ENCODE measurements at regions not wholly inside any gene's neighbourhood (a gene's known extent, or its start where the extent isn't known, plus 50 kb on each side); places are given as distances from the start of the nearest gene placed in this dataset.
"Not testable (repeated sequence)": the region's sequence is repeated elsewhere in the genome, so short reads cannot be mapped to it uniquely, and the experiment has no call there.

DNA sequence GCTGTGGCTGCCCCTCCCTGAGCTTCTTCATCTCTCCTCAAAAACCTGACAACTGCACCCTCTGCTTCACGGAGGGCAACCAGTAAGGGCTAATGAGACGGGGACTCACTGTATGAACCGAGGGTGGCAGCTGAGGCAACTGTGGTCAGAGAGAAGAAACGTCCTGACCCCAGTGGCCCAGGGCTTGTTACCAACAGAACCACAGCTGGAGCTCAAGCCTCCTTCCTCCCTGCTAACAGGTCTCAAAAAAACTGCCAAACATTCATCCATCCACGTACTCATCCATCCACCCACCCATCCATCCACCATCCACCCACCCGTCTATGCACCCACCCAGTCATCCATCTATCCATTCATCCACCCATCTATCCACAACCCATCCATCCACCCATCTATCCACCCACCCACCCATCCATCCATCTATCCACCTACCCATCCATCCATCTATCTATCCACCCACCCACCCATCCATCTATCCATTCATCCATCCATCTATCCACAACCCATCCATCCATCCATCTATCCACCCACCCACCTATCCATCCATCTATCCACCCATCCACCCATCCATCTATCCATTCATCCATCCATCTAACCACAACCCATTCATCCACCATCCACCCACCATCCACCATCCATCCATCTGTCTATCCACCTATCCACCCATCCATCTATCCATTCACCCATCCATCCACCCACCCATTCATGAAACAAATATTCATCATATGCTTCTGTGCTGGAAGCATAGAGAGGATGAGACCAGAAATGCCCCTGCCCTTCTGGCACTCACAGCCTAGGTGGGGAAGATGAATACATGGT is 111.7 kb downstream of the PDGFA start:
- DNase-seq (ENCODE audit: low read depth in 4 of 4, low spot score in 1 of 4): no peak

DNA sequence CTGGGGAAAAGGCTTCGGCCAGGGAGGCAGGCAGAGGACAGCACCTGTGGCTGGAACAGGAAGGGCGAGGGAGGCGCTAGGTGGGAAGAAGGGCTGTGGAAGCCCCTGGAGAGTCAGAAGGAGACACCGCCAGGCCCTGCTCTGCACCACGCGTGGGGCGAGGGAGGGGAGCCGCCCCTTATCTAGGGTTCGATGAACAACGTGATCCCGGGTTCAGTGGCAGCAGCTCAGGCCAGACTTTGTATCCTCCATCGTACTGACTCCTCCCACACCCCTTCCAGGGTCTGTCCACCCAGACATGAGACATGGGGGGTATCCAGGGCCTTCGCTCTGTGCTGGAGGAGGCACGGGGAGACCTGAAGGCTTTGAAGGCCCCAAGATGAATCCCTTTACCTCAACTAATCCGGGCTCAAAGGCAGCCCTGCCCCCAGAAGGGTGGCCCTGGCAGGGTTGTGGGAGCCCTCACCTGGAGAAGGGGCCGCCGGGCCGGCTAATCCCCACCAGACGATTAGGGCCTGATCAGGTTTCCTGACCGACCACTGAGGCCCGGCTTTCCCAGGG is 110.8 kb downstream of the PDGFA start:
- no peak for DNase-seq (ENCODE audit: low read depth in 4 of 4, low spot score in 1 of 4)

DNA sequence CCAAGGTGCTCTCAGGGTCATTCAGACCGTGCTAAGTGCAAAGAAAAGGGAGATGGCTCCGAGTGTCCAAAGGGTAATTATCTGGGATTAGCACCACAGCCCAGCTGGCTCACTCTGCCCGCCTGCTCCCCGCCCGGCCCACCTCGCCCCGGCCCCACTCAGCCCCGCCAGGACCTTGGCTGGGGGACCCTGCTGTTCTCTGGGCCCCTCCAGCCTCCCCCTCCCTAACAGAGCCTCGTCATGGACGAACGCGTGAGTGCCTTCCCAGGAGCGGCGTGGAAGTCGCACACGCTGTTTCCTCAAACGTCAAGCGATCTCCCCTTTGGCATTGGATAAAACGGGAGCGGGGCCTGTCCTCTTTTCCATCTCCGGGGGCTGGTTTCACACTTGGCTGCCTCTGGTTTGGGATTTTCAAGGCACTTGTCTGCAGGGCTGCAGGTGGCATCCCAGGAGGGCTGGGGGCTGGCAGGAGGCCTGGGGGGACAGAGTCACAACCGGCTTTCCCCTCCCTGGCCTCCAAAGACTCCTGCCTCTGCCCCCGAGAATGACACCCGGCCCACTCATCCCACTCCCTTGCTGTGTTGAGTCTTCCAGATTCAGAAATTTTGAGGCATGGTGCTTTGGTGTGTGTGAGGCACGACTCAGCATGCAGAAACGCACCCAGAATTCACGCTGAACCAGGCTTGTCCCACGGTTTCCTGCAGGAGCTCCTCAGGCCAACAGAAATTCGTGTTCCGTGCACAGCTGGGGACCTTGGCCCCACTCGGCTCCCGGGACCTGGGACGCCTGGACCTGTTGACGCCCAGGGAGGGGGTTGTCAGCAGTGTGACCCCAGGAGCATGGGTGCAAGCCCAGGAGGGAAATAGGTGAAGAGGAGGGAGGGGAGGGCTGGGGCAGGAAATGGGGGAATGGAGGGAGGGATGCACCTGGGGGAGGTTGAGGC is 110.0 kb downstream of the PDGFA start:
- no peak for DNase-seq (ENCODE audit: low read depth in 4 of 4, low spot score in 1 of 4)

DNA sequence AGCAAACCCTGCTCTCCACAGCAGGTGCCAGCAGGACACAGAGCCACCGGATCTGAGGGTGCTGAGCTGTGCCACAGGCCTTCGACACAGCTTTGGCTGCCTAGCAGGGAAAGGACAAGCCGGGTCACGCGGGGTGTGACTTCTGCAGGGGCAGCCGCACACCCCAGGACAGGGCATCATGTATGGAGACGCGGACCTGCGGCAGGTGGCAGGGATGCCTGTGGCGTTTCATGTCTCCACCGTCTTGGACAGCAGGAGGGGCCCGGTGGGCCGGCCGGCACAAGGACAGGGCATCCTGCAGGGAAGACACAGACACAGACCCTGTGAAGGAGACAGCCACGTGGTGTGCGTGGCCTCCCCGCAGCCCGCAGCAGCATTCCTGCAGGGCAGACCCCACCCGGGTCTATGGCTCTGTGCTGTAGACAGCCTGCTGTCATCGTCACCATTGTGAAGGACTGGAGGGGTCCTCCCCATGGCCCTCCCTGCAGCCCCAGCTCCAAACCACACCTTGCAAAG is 109.2 kb downstream of the PDGFA start:
- no peak for DNase-seq (ENCODE audit: low read depth in 4 of 4, low spot score in 1 of 4)

DNA sequence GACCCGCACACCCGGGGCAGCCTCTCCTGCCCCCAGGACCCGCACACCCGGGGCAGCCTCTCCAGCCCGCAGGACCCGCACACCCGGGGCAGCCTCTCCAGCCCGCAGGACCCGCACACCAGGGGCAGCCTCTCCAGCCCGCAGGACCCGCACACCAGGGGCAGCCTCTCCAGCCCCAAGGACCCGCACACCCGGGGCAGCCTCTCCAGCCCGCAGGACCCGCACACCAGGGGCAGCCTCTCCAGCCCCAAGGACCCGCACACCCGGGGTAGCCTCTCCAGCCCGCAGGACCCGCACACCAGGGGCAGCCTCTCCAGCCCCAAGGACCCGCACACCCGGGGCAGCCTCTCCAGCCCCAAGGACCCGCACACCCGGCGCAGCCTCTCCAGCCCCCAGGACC is 108.5 kb downstream of the PDGFA start:
- not testable (repeated sequence) for DNase-seq (ENCODE audit: low read depth in 4 of 4, low spot score in 1 of 4)

DNA sequence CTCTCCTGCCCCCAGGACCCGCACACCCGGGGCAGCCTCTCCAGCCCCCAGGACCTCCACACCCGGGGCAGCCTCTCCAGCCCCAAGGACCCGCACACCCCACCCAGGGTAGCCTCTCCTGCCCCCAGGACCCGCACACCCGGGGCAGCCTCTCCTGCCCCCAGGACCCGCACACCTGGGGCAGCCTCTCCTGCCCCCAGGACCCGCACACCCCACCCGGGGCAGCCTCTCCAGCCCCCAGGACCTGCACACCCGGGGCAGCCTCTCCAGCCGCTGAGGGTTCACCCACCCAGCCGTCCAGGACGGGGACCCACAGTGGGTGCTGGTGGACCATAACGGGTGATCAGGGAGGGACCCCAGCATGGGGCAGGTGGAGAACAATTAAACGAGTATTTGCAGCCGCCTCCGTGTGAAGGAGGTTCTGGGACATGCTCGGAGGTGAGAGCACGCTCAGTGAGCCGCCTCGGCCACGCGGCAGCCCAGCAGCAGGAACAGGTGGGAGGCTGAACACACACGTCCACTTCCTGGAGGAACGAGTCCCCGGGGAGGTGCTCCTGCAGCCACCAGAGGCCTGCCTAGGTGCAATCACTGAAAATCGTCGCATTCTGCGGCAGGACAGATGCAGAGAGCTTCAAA is 107.9 kb downstream of the PDGFA start:
- no peak for DNase-seq (ENCODE audit: low read depth in 4 of 4, low spot score in 1 of 4)

GRCh38 chr7:412313-412710 is 107.3 kb downstream of the PDGFA start:
- no peak for DNase-seq (ENCODE audit: low read depth in 4 of 4, low spot score in 1 of 4)

DNA sequence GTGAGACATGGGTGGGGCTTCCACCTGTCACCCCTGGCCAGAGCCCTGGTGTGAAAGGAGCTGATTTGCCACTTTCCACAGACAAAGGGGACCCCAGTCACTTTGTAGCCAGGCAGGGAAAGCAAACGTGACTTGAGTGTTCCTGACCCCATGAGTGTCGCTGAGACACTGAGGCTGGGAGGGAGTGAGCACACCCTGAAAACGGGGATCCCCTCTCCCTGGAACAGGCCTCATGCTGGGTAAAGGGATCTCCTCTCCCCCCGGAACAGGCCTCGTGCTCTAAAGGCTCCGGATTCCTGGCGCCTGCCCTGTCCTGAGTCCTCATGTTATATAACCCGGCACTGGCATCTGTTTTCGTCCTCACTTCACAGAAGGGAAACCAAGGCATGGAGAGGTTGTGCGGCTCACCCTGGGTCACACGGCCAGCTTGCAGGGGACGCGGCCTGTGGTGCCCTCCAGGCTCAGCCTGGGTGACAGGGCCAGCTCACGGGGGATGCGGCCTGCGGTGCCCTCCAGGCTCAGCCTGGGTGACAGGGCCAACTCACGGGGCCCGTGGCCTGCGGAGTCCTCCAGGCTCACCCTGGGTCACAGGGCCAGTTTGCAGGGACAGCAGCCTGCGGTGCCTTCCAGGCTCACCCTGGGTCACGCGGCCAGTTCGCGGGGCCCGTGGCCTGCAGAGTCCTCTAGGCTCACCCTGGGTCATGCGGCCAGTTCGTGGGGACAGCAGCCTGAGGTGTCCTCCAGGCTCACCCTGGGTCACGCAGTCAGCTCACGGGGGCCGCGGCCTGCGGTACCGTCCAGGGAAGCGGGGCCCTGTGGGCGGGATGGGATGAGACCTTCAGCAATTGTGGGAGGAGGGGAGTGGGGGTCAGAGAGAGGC is 104.7 kb downstream of the PDGFA start:
- DNase-seq (ENCODE audit: low read depth in 4 of 4, low spot score in 1 of 4): no peak

- DNase-seq (ENCODE audit: low read depth in 4 of 4, low spot score in 1 of 4): no peak
These were observed 103.8 kb downstream of the PDGFA start for GRCh38 chr7:415646-416525.

DNA sequence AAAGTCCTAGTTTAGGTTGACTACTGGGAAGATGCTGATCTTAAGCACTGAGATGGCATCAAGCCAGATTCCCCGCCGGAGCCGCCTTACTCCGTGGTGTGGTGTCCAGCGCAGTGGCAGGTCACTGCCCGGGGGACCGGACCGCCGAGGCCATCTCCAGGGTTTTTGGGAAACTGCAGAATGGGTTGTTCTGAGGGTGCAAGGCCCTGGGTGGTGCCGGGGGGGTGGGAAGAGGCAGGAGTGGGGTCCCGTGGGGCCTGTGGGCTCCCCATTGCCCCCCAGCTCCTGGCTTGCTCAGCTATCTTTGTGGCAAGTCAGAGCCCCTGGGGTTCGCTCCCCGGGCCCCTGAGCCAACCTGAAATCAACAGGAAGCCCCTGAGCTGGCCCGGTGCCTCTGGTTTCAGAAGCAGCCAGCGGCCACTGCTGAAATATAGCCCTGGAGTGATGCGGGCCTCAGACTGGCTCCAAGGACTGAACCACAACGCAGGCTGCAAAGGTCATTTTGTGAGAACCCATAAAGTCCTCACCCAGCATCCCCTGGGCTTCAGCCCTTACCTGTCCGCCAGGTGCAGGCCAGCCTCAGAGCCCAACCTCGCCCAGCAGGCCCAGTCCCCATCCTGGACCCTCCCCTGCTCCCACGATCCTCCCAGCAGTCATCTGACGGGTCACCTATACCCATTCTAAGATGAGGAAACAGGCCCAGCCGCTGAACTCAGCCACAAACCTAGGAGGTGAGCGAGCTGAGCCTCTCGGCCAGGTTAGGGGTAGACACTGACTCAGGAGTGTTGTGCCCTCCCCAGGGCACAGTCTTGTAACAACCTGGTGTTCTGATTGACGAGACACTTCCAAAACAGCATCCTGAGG is 102.7 kb downstream of the PDGFA start:
- no peak for DNase-seq (ENCODE audit: low read depth in 4 of 4, low spot score in 1 of 4)

DNA sequence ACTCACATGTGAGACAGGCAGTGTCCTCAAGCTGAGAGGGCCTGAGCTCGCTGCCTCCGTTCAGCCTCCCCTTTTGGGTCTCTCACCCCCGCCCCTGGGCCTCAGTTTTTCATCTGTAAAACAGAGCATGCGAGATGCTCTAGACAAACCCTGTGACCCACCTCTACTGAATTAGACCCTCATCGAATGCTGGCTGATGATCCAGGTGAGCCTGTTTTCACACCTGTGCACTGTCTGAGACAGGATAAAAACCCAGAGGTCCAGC is 102.1 kb downstream of the PDGFA start:
- no peak for DNase-seq (ENCODE audit: low read depth in 4 of 4, low spot score in 1 of 4)

DNA sequence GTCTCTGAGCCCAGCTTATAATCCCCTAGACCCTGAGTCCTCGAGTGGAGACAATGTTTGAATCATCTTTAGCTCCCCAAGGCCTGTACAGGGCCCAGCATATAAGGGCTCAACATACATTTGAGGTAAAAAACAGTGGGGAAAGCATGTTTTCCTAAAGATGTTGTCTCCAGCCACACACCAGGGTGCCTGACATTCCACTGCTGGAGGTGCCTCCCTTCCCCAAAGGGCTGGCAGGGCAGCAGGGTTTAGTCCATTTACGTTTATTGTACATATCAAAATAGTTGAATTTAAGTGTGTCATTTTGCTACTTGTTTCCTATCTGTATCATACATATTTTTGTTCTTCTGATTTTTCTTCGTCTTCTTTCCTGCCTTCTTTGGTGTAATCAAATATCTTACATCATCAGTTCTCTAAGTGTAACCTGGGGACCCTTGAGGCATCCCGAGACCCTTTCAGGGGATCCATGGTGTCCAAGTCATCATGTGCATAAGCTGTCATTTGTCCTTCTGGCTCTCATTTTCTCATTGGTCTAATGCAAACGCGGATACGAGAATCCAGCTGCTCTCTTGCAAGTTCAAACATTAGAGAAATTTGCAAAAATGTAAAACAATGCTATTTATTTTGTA is 101.6 kb downstream of the PDGFA start:
- DNase-seq (ENCODE audit: low read depth in 4 of 4, low spot score in 1 of 4): no peak

GRCh38 chr7:418636-419280 is 100.9 kb downstream of the PDGFA start:
- DNase-seq (ENCODE audit: low read depth in 4 of 4, low spot score in 1 of 4): no peak

GRCh38 chr7:420142-421093 is 99.2 kb downstream of the PDGFA start:
- no peak for DNase-seq (ENCODE audit: low read depth in 4 of 4, low spot score in 1 of 4)

DNA sequence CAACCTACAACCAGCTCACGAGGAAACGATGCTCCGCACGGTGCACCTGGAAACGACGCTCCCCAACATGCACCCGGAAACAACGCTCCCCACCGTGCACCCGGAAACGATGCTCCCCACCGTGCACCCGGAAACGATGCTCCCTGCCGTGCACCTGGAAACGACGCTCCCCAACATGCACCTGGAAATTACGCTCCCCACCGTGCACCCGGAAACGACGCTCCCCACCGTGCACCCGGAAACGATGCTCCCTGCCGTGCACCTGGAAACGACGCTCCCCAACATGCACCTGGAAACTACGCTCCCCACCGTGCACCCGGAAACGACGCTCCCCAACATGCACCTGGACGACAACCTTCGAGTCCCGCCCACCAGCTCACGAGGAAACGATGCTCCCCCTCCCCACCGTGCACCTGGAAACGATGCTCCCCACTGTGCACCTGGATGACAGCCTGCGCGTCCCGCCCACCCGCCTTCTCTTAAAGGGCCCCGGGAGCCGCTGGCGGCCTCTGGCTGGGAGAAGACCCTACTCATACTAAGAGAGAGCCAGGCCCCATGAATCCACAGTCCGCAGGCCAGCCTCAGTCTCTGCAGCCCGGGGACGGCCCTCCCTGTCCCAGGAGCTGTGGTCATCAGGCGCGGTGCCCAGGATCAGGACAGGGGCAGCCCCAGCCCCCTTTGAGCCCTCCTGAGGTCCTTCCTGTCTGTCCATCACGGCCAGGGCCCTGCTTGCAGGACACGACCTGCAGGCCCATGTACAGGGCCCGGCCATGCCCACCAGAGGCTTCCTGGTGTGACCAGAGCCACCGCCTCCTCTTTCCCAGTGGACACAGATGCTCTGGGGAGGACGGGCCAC is 98.3 kb downstream of the PDGFA start:
- no peak for DNase-seq (ENCODE audit: low read depth in 4 of 4, low spot score in 1 of 4)

Data from stimulated activated CD4-positive, alpha-beta T cell treated with anti-CD3 and anti-CD28 coated beads, Interleukin-1b, Interleukin-23, amount 100 ng/mL, for 24 hours (primary cell).